HepG2 (cell line): ENCODE measurements at regions not wholly inside any gene's neighbourhood (a gene's known extent, or its start where the extent isn't known, plus 50 kb on each side); places are given as distances from the start of the nearest gene placed in this dataset.

Experiments used
- ATAC-seq: fragments of 200-7000 bp; cut with Tn5 transposase; 3 replicates; pipeline ENCODE4 v1.9.1; 2020; ENCODE audit warnings: mild to moderate bottlenecking, moderate library complexity
- BruUV-seq: library from RNA; stranded (reverse); fragments of 400-500 nt; replicated peaks from 2 replicates; lab custom pipeline; 2021; lab: Mats Ljungman, UMichigan
- CTCF ChIA-PET: fragments of 300-600 bp; formaldehyde crosslinking; extraction: SDS; loops from one replicate; lab custom pipeline; 2021; ENCODE audit warnings: low total read pairs, inconsistent platforms, low intra/inter-chr PET ratio; lab: Yijun Ruan, JAX
- POLR2A ChIA-PET: fragments of 350-600 bp; sonication (Branson Sonifier 250); formaldehyde crosslinking; loops from one replicate; lab custom pipeline; 2020; ENCODE audit warnings: antibody characterized with exemption, inconsistent platforms; lab: Yijun Ruan, JAX
- DNase-seq: peaks from one replicate; pipeline ENCODE4 v3.0.0-alpha.2; 2015; ENCODE audit warnings: low spot score
- FAIRE-seq: peaks from 3 replicates; lab custom pipeline; 2011; peaks lifted over from hg19 to GRCh38; lab: Jason Lieb, UNC
- H2AFZ ChIP-seq: one replicate; pipeline ENCODE4 v1.6.1; 2011; ENCODE audit warnings: low read length, inconsistent platforms
- H3K27ac ChIP-seq: fragments of 300-600 bp; 3 replicates; pipeline ENCODE4 v1.8.0; 2011; ENCODE audit warnings: mixed run types, mild to moderate bottlenecking, mixed read lengths, low read length, inconsistent platforms; ENCODE audit not compliant: insufficient read depth; ENCODE audit errors: extremely low read length
- H3K27me3 ChIP-seq, 2 experiments: fragments of 200-600 bp in 1 of 2; 2 replicates in 1 of 2; 3 replicates in 1 of 2; pipeline versions ENCODE4 v1.6.0 to v1.8.0; 2011; ENCODE audit warnings: low read length in 2 of 2, mild to moderate bottlenecking in 2 of 2, moderate library complexity in 2 of 2, inconsistent platforms in 1 of 2; ENCODE audit not compliant: insufficient read depth in 2 of 2, control insufficient read depth in 1 of 2
- H3K36me3 ChIP-seq, 2 experiments: fragments of 200-600 bp in 1 of 2; replicated peaks in 1 of 2; 2 replicates in 1 of 2; 3 replicates in 1 of 2; pipeline versions ENCODE4 v1.5.1 to v1.8.0; 2011; ENCODE audit warnings: low read length in 2 of 2, inconsistent platforms in 1 of 2; ENCODE audit not compliant: insufficient read depth in 2 of 2, control insufficient read depth in 1 of 2
- H3K4me1 ChIP-seq: 2 replicates; pipeline ENCODE4 v1.5.1; 2012; ENCODE audit warnings: low read length, inconsistent platforms; ENCODE audit not compliant: insufficient read depth
- H3K4me2 ChIP-seq: 2 replicates; pipeline ENCODE4 v1.6.0; 2011; ENCODE audit warnings: low read depth, low read length, inconsistent platforms
- H3K4me3 ChIP-seq, 3 experiments: fragments of 200-600 bp in 1 of 3; sonication (generic), shearing (Covaris generic) in 1 of 3; replicated peaks in 1 of 3; 2 replicates each; pipeline ENCODE4 v1.5.1; 2011 to 2016; ENCODE audit warnings: low read length in 3 of 3, inconsistent platforms in 2 of 3, low read depth in 2 of 3, mild to moderate bottlenecking in 2 of 3, control low read depth in 1 of 3, mixed read lengths in 1 of 3; ENCODE audit not compliant: insufficient read depth in 1 of 3
- H3K79me2 ChIP-seq: one replicate; pipeline ENCODE4 v1.6.1; 2011; ENCODE audit warnings: low read length, inconsistent platforms; ENCODE audit not compliant: insufficient read depth
- H3K9ac ChIP-seq: 2 replicates; pipeline ENCODE4 v1.6.0; 2011; ENCODE audit warnings: mild to moderate bottlenecking, low read depth, low read length, inconsistent platforms; ENCODE audit not compliant: insufficient read depth
- H3K9me3 ChIP-seq: 2 replicates; pipeline ENCODE4 v1.5.1; 2012; ENCODE audit warnings: mild to moderate bottlenecking, low read length
- H4K20me1 ChIP-seq: 2 replicates; pipeline ENCODE4 v1.6.0; 2011; ENCODE audit warnings: inconsistent platforms, mild to moderate bottlenecking, low read length, moderate library complexity; ENCODE audit not compliant: insufficient read depth
- ETS1 ChIP-seq: sonication (generic); formaldehyde crosslinking; IDR thresholded peaks from 2 replicates; pipeline ENCODE4 v1.4.0; 2020; ENCODE audit warnings: missing genetic modification reagents
- GZF1 ChIP-seq: sonication (generic); formaldehyde crosslinking; IDR thresholded peaks from 2 replicates; pipeline ENCODE4 v1.5.1; 2020; ENCODE audit warnings: mild to moderate bottlenecking, missing genetic modification reagents
- ISX ChIP-seq: sonication (generic); formaldehyde crosslinking; conservative IDR thresholded peaks from 2 replicates; pipeline ENCODE4 v1.5.0; 2020; ENCODE audit warnings: missing genetic modification reagents
- MEF2D ChIP-seq: sonication (generic); formaldehyde crosslinking; IDR thresholded peaks from 2 replicates; pipeline ENCODE4 v1.5.1; 2020; ENCODE audit warnings: mild to moderate bottlenecking, missing genetic modification reagents
- NFRKB ChIP-seq: fragments of 450-650 bp; IDR thresholded peaks from 2 replicates; pipeline ENCODE4 v1.6.1; 2017
- SKIL ChIP-seq: sonication (generic); formaldehyde crosslinking; IDR thresholded peaks from 2 replicates; pipeline ENCODE4 v1.8.0; 2022; ENCODE audit warnings: missing genetic modification reagents, mild to moderate bottlenecking, moderate library complexity, borderline replicate concordance
- SP4 ChIP-seq: sonication (generic); formaldehyde crosslinking; IDR thresholded peaks from 2 replicates; pipeline ENCODE4 v1.8.1; 2023; ENCODE audit warnings: mild to moderate bottlenecking, missing genetic modification reagents
- TMF1 ChIP-seq: sonication (generic); formaldehyde crosslinking; IDR thresholded peaks from 2 replicates; pipeline ENCODE4 v1.8.1; 2022; ENCODE audit warnings: low read depth, missing genetic modification reagents
- ZBTB1 ChIP-seq: sonication (generic); formaldehyde crosslinking; IDR thresholded peaks from 2 replicates; pipeline ENCODE4 v1.4.0; 2020; ENCODE audit warnings: missing genetic modification reagents, borderline replicate concordance
- ZC3H13 ChIP-seq: sonication (generic); formaldehyde crosslinking; IDR thresholded peaks from 2 replicates; pipeline ENCODE4 v1.8.1; 2023; ENCODE audit warnings: mild to moderate bottlenecking, missing genetic modification reagents, moderate library complexity
- ZNF121 ChIP-seq: sonication (generic); formaldehyde crosslinking; IDR thresholded peaks from 2 replicates; pipeline ENCODE4 v1.5.0; 2020; ENCODE audit warnings: mild to moderate bottlenecking, missing genetic modification reagents
- ZNF883 ChIP-seq: sonication (generic); formaldehyde crosslinking; IDR thresholded peaks from 2 replicates; pipeline ENCODE4 v1.5.1; 2020; ENCODE audit warnings: mild to moderate bottlenecking, missing genetic modification reagents; ENCODE audit errors: not compliant biosample characterization
- WGBS: methylation state at CpG from one replicate; pipeline ENCODE4 v1.1.6; 2017; ENCODE audit warnings: low lambda C conversion rate; 5-methylcytosine and 5-hydroxymethylcytosine counted together
- in situ Hi-C: cut with HindIII; loops from 2 replicates; pipeline ENCODE4 v1.10.0; 2017; ENCODE audit warnings: low pct_unique_long_range_greater_than_20kb; ENCODE audit not compliant: extremely low pct_ligation_motif_present
- intact Hi-C: fragments of 100-400 bp; cut with micrococcal nuclease; formaldehyde crosslinking; loops from one replicate; pipeline ENCODE4 v1.10.0; 2022; ENCODE audit not compliant: unreplicated experiment

DNA sequence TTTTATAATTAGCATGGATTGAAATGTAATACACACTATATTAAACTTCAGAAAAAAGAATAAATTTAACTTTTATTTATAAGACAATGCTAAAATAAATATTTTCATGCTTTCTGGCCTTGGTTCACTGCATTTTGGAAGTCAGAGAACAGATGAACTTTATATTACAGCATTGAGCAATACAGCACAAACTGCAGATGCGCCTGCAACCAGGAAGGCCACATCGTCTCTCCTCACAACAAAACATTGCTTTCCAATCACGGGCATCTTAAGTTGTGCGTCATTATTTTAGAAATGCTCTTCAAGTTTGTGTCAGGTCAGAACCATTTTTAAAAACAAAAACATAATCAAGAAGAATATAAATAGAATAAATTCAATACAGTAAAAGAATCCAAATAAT is 89.3 kb upstream of the CEP126 start:
- no peaks in the 10 kb centered on the region for H4K20me1 ChIP-seq
- no peaks in the 10 kb centered on the region; a peak in 1 of 5 replicates for H3K27me3 ChIP-seq
- FAIRE-seq = no peak
- H3K9me3 ChIP-seq = no peaks in the 10 kb centered on the region
- no peak overlapping the region for H3K27ac ChIP-seq
- H3K79me2 ChIP-seq = no peaks in the 10 kb centered on the region
- ChIA-PET CTCF (no interaction called here), POLR2A (no interaction called here)
- under 1% methylated on average over 4 of the region's 4 CpGs for WGBS
- DNase-seq = no peak
- TF ChIP-seq ZNF121 (CRISPR knock-in tag) (no peak), TMF1 (no peak), NFRKB (no peak), ETS1 (CRISPR knock-in tag) (no peak), ISX (CRISPR knock-in tag) (no peak), SP4 (CRISPR knock-in tag) (no peak), ZBTB1 (CRISPR knock-in tag) (no peak)
- H3K4me1 ChIP-seq = no peaks in the 10 kb centered on the region
- intact Hi-C loops = no loop called here
- H3K9ac ChIP-seq = no peak overlapping the region
- no peak for ATAC-seq
- no peaks in the 10 kb centered on the region for H3K36me3 ChIP-seq
- no peak overlapping the region for H3K4me2 ChIP-seq
- BruUV-seq = no TSS peak
- no peak overlapping the region for H3K4me3 ChIP-seq
- in situ Hi-C loops = no loop called here
- no peak overlapping the region for H2AFZ ChIP-seq

- H3K4me2 ChIP-seq = no peak overlapping the region
- intact Hi-C loops = no loop called here
- H3K9ac ChIP-seq = no peak overlapping the region
- no peak for FAIRE-seq
- ChIA-PET POLR2A (no interaction called here), CTCF (no interaction called here)
- H3K79me2 ChIP-seq = no peaks in the 10 kb centered on the region
- no peak overlapping the region for H2AFZ ChIP-seq
- ATAC-seq = no peak
- no TSS peak for BruUV-seq
- no peak for TF ChIP-seq GZF1
- TF ChIP-seq ZNF883 = no peak
- no peak for TF ChIP-seq SKIL (CRISPR knock-in tag)
- no peak for TF ChIP-seq ZC3H13 (CRISPR knock-in tag)
- no peak for TF ChIP-seq MEF2D (CRISPR knock-in tag)
- TF ChIP-seq ISX (CRISPR knock-in tag) = no peak
- DNase-seq = no peak
- 0% methylated on average over 1 of the region's 1 CpG for WGBS
- no peaks in the 10 kb centered on the region for H3K36me3 ChIP-seq
- no peaks in the 10 kb centered on the region for H4K20me1 ChIP-seq
- H3K27me3 ChIP-seq = no peaks in the 10 kb centered on the region; a peak in 1 of 5 replicates
- in situ Hi-C loops = no loop called here
- H3K27ac ChIP-seq = no peak overlapping the region
- no peak overlapping the region for H3K4me3 ChIP-seq
- no peaks in the 10 kb centered on the region for H3K9me3 ChIP-seq
- H3K4me1 ChIP-seq = no peaks in the 10 kb centered on the region
These were observed 97.2 kb upstream of the CEP126 start for GRCh38 chr11:101817581-101817980.
